ENCODE measurements at regions not wholly inside any gene's neighbourhood (a gene's known extent, or its start where the extent isn't known, plus 50 kb on each side); places are given as distances from the start of the nearest gene placed in this dataset.
A peak's percentile ranks its signal among the peaks of the same experiment; 100 is the strongest.

GRCh38 chr2:199019898-199020507 is 437.7 kb downstream of the SATB2 start:
- peak; percentile 17 for DNase-seq

DNA sequence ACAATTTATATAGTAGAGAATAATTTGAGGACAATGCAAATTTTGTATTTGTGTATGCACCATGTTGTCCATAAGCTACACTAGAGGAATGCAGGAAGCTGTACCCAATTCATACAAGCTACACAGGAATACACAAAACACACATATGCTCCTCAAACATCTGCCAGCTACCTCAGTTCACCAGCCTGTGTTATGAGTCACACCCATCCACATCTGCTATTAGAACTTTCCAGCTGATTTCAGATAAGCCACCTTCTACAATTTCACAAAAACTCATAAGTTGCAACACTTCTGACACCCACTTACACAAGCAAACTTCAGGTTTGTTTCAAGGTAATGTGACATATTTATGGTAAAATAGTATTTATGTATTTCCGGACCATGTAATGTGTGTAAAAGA is 438.9 kb downstream of the SATB2 start:
- peak; percentile 4 for DNase-seq

GRCh38 chr2:199015072-199015471 is 442.7 kb downstream of the SATB2 start:
- no peak for DNase-seq

- no peak for DNase-seq
Observed at GRCh38 chr2:199014226-199014625, 443.5 kb downstream of the SATB2 start.

DNA sequence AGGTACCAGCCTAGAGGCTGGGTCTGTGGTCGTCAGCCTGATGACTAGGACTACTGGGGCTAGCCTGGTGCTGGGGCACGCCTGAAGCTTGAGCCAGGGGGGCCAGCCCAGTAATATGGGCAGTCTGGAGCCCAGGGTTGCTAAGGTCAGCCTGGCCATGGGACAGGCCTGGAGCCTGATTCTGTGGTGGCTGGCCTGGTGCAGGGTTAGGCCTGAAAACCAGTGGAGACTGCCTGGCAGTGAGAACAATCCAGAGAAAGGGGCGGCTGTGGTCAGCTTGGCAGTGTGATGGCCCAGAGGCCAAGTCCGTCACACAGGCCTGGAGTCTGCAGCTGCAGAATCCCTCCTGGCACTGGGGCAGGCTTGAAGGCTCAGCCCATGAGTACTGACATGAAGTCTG is 445.8 kb downstream of the SATB2 start:
- no peak for DNase-seq

- no peak for DNase-seq
Observed at GRCh38 chr2:198994678-198995077, 463.1 kb downstream of the SATB2 start.

DNA sequence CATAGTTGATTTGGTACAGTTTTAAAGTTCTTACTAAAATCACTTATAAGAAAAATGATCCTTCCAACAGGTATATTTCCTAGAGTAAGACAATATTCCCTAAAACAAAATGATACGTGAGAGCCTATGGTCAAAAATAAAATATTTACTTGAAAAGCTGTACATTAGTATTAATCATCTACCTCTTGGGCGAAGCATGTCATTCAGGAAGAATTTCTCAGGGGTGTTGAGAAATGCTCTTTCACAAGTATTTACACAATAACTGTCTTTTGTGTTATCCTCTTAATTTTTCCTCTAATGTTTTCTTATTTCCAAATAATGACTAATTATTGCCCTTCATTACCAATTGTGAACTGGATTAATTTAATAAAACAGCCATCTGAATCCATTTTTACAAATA is 466.3 kb downstream of the SATB2 start:
- no peak for DNase-seq

- DNase-seq, result no peak
Observed at GRCh38 chr2:198975779-198976178, 482.0 kb downstream of the SATB2 start.

DNA sequence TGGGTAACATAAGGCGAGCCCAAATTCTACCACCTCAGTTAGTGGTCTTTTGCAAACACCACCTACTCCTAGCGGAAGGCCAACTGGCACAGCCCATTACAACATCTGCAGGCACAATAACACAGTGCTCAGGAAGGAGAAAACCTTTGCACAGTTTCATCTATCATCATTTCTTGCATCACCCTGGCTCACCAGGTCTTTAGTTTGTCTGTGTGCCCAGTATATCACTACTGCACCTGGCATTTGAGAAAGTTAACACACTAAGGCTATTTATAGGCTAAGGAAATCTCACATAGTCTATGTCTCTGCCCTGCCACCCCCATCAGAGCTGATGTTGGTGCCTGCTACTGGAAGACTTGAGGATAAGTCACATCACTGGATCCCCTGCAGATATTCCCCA is 484.0 kb downstream of the SATB2 start:
- DNase-seq, result no peak

GRCh38 chr2:198973181-198973580 is 484.6 kb downstream of the SATB2 start:
- DNase-seq, result no peak

- DNase-seq, result no peak
Observed at GRCh38 chr2:198968545-198968944, 489.2 kb downstream of the SATB2 start.

GRCh38 chr2:198966269-198966668 is 491.5 kb downstream of the SATB2 start:
- DNase-seq, result no peak

DNA sequence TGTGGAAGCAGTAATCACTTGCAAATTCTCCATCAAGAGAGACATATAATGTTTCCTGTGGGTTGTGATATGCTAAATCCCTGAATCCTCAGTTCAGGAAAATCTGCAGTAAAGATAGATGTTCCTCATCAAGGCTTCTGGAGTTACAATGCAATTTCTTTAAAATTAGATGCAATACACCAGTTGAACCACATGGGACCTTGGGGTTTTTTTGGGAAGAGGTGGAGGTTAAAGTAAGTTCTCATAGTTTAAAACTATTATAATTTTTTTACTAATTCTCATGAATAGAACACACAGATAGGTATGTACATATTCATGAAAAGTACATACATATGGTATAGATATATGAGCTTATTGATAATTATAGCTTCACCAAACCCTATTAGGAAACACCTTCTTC is 496.2 kb downstream of the SATB2 start:
- no peak for DNase-seq

GRCh38 chr2:198957181-198957580 is 500.6 kb downstream of the SATB2 start:
- DNase-seq, result no peak

GRCh38 chr2:198953328-198953727 is 504.4 kb downstream of the SATB2 start:
- DNase-seq, result no peak

- no peak for DNase-seq
Observed at GRCh38 chr2:198950803-198951202, 506.9 kb downstream of the SATB2 start.

GRCh38 chr2:198945496-198945895 is 512.2 kb downstream of the SATB2 start:
- DNase-seq, result no peak

- no peak for DNase-seq
Observed at GRCh38 chr2:198930170-198930569, 527.6 kb downstream of the SATB2 start.

- no peak for DNase-seq
Observed at GRCh38 chr2:198928026-198928425, 529.7 kb downstream of the SATB2 start.

DNA sequence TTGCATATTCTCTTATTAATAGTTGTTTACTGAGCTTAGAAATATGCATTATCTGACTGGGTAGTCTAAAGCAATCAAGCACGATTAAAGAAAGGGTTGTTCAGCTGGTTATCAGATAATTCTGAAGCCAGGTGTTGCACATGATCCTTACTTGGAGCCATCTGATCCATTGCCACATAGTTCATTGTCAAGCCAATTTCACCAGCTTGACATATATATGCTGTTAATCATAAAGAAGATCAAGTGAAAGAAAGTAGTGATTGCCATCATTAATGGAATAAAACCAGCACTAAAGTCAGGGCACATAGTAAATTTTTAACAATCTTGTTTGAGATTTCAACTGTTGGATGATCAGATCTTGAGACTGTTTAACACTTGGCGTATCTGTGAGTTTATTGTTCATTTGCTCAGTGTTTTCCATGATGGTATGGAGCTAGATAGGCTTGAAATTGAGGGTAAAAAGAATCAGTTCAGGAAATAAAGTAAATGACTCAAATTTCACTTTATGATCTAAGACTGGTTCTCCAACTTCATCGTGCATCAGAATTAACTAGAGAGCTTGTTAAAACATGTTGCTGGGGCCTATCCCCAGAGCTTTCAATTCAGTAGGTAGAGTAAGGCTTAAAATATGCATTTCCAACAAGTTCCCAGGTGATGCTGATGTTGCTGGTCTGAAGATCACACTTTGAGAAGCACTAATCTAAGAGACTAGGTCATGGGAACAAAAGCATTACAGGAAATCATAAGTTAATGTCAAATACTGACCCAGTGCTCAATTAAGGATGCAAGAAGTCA is 539.6 kb downstream of the SATB2 start:
- no peak for DNase-seq

- DNase-seq, result no peak
Observed at GRCh38 chr2:198917275-198917674, 540.5 kb downstream of the SATB2 start.

DNA sequence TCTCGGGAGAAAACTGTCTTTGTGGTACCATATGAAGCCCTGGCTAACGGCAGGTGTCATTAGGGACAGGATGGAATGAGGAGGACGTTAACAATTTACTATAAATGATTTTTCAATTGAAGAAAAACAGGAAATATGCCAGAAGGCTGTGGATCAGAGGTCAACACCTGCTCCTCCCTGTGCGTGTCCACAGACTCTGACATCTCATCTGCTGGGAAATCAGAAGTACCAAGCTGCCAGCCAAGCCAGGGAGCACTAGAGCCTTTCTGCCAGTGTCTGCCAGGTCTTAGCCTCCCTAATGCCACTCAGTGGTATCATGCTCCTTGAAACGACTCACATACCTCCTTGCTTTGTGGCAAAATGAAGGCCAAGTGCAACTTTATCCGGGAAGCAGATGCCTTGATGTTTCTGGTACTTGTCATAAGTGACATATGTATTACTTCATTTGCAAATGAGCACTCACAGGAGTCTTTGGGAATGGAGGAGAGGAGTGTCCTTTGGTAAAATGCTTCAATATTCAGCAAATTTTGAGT is 541.1 kb downstream of the SATB2 start:
- DNase-seq, result peak; percentile 11

DNA sequence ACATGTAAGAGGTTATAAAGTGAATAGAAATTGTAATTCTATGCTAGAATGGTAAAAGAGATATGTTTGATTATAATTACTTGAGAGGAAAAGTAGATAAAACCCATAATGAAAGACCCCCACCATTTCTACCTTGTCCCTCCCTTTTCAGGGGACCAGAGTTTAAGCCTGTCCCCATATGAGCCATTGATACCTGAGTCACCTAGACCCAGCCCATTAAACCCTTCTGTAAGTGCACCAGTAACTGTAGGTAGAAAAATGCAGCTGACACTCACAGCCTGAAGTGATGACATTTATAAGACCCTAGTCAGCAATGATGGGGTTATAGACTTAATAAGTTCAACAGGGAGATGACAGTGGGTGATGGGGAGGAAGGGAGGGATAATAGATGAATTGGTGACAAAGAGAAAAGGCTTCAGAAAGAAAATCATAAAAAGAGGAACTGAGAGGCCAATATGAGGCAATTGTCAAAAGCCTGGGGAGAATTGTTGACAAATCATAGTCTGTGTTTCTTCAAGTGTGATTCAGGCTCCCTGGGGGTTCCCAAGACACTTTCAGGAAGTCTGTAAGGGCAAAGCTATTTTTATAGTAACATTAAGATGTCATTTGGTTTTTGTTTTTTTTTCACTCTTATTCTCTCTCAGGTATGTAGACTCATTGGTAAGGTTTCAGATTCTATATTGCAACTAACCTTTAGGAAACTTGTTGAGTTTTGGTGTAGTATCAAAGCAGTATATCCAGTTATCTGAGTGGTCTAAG is 544.2 kb downstream of the SATB2 start:
- no peak for DNase-seq

All from NCI-H2171 treated with DMSO at 0.1 percent for 48 hours (cell line).